SK-N-SH treated with all-trans-retinoic acid at 6 μM for 48 hours (cell line): ENCODE measurements at regions not wholly inside any gene's neighbourhood (a gene's known extent, or its start where the extent isn't known, plus 50 kb on each side); places are given as distances from the start of the nearest gene placed in this dataset.

Experiments
- ARNTL ChIP-seq: fragments of 450-650 bp; formaldehyde crosslinking; IDR thresholded peaks from 2 replicates; pipeline ENCODE4 v1.5.0; 2020; ENCODE audit warnings: low read depth, mild to moderate bottlenecking, moderate library complexity, borderline replicate concordance
- BACH2 ChIP-seq: fragments of 250-450 bp; sonication (Bioruptor Pico); IDR thresholded peaks from 2 replicates; pipeline ENCODE4 v1.9.0; 2021; ENCODE audit warnings: mild to moderate bottlenecking, borderline replicate concordance
- CSDC2 ChIP-seq: fragments of 250-450 bp; sonication (Bioruptor Pico); IDR thresholded peaks from 2 replicates; pipeline ENCODE4 v1.5.0; 2020; ENCODE audit warnings: mild to moderate bottlenecking, moderate library complexity
- GLIS3 ChIP-seq: fragments of 250-450 bp; sonication (Bioruptor Pico); IDR thresholded peaks from 2 replicates; pipeline ENCODE4 v1.5.0; 2020; ENCODE audit warnings: mild to moderate bottlenecking, moderate library complexity
- TCF4 ChIP-seq: fragments of 250-450 bp; sonication (Bioruptor Pico); IDR thresholded peaks from 2 replicates; pipeline ENCODE4 v1.8.0; 2021; ENCODE audit warnings: mild to moderate bottlenecking, moderate library complexity, borderline replicate concordance
- ZFP3 ChIP-seq: fragments of 250-450 bp; sonication (Bioruptor Pico); IDR thresholded peaks from 2 replicates; pipeline ENCODE4 v1.5.0; 2020; ENCODE audit warnings: mild to moderate bottlenecking, moderate library complexity
- ZFP30 ChIP-seq: fragments of 450-650 bp; formaldehyde crosslinking; IDR thresholded peaks from 2 replicates; pipeline ENCODE4 v1.5.0; 2022; ENCODE audit warnings: mild to moderate bottlenecking, moderate library complexity
- ZNF70 ChIP-seq: fragments of 450-650 bp; formaldehyde crosslinking; IDR thresholded peaks from 2 replicates; pipeline ENCODE4 v1.5.0; 2020; ENCODE audit warnings: mild to moderate bottlenecking, moderate library complexity
- TF ChIP-seq, protein P1 (sequence below): fragments of 250-450 bp; sonication (Bioruptor Pico); IDR thresholded peaks from 2 replicates; pipeline ENCODE4 v1.8.0; 2020; ENCODE audit warnings: mild to moderate bottlenecking, moderate library complexity, borderline replicate concordance
- TF ChIP-seq, protein P2 (sequence below): fragments of 250-450 bp; sonication (Bioruptor Pico); IDR thresholded peaks from 2 replicates; pipeline ENCODE4 v1.5.1; 2020; ENCODE audit warnings: low read depth, mild to moderate bottlenecking, moderate library complexity
- TF ChIP-seq, protein P3 (sequence below): fragments of 250-450 bp; sonication (Bioruptor Pico); IDR thresholded peaks from 2 replicates; pipeline ENCODE4 v1.5.0; 2020; ENCODE audit warnings: mild to moderate bottlenecking, moderate library complexity

DNA sequence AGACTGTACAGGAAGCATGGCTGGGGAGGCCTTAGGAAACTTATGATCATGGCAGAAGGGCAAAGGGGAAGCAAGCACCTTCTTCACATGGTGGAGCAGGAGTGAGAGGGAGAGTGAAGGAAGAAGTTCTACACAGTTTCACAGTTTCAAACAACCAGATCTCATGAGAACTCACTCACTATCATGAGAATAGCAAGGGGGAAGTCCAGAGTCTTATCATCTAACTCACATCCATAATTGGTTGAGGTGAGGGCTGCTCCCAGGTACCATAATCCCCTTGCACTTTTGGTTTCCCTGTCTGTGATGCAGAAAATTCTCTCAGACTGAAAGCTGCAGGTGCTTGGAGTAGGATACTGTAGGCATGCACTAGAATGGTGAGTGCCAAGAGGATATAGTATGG lies 233.8 kb upstream of the CPEB2 start:
- TF ChIP-seq, protein P1, sequence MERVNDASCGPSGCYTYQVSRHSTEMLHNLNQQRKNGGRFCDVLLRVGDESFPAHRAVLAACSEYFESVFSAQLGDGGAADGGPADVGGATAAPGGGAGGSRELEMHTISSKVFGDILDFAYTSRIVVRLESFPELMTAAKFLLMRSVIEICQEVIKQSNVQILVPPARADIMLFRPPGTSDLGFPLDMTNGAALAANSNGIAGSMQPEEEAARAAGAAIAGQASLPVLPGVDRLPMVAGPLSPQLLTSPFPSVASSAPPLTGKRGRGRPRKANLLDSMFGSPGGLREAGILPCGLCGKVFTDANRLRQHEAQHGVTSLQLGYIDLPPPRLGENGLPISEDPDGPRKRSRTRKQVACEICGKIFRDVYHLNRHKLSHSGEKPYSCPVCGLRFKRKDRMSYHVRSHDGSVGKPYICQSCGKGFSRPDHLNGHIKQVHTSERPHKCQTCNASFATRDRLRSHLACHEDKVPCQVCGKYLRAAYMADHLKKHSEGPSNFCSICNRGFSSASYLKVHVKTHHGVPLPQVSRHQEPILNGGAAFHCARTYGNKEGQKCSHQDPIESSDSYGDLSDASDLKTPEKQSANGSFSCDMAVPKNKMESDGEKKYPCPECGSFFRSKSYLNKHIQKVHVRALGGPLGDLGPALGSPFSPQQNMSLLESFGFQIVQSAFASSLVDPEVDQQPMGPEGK = no peak
- no peak for TF ChIP-seq BACH2
- no peak for TF ChIP-seq ZFP3 (CRISPR knock-in tag)
- no peak for TF ChIP-seq GLIS3 (CRISPR knock-in tag)
- TF ChIP-seq ARNTL = no peak
- TF ChIP-seq, protein P2, sequence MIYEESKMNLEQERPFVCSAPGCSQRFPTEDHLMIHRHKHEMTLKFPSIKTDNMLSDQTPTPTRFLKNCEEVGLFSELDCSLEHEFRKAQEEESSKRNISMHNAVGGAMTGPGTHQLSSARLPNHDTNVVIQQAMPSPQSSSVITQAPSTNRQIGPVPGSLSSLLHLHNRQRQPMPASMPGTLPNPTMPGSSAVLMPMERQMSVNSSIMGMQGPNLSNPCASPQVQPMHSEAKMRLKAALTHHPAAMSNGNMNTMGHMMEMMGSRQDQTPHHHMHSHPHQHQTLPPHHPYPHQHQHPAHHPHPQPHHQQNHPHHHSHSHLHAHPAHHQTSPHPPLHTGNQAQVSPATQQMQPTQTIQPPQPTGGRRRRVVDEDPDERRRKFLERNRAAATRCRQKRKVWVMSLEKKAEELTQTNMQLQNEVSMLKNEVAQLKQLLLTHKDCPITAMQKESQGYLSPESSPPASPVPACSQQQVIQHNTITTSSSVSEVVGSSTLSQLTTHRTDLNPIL (CRISPR knock-in tag) = no peak
- TF ChIP-seq, protein P3, sequence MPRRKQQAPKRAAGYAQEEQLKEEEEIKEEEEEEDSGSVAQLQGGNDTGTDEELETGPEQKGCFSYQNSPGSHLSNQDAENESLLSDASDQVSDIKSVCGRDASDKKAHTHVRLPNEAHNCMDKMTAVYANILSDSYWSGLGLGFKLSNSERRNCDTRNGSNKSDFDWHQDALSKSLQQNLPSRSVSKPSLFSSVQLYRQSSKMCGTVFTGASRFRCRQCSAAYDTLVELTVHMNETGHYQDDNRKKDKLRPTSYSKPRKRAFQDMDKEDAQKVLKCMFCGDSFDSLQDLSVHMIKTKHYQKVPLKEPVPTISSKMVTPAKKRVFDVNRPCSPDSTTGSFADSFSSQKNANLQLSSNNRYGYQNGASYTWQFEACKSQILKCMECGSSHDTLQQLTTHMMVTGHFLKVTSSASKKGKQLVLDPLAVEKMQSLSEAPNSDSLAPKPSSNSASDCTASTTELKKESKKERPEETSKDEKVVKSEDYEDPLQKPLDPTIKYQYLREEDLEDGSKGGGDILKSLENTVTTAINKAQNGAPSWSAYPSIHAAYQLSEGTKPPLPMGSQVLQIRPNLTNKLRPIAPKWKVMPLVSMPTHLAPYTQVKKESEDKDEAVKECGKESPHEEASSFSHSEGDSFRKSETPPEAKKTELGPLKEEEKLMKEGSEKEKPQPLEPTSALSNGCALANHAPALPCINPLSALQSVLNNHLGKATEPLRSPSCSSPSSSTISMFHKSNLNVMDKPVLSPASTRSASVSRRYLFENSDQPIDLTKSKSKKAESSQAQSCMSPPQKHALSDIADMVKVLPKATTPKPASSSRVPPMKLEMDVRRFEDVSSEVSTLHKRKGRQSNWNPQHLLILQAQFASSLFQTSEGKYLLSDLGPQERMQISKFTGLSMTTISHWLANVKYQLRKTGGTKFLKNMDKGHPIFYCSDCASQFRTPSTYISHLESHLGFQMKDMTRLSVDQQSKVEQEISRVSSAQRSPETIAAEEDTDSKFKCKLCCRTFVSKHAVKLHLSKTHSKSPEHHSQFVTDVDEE = no peak
- TF ChIP-seq CSDC2 = no peak
- no peak for TF ChIP-seq ZNF70 (CRISPR knock-in tag)
- TF ChIP-seq TCF4 = no peak
- TF ChIP-seq ZFP30 (CRISPR knock-in tag) = no peak
